NCI-H2029 treated with DMSO at 0.1 percent for 48 hours (cell line): ENCODE measurements at regions not wholly inside any gene's neighbourhood (a gene's known extent, or its start where the extent isn't known, plus 50 kb on each side); places are given as distances from the start of the nearest gene placed in this dataset.

Experiments
- DNase-seq: peaks from one replicate; lab custom pipeline; 2025; lab: John Stamatoyannopoulos, UW

DNA sequence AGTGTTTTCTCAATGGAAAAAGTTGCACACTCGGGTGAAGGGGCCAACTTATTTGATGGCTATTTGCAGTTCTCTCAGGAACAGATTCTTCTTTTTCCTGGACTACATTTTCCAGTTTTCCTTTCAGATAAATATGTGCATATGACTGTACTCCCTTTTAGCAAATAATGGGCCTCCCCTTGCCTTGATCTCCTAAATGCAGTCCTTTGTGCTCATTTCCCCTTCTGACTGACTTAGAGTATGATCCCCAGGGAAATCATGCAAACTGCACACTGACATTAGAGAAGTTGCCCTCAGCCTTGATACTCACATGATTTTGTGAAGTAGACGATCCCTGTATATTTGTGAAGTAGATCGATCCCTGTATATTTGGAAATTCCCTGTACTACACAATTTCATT, 492.9 kb upstream of the NOVA1 start:
- DNase-seq, result no peak

DNA sequence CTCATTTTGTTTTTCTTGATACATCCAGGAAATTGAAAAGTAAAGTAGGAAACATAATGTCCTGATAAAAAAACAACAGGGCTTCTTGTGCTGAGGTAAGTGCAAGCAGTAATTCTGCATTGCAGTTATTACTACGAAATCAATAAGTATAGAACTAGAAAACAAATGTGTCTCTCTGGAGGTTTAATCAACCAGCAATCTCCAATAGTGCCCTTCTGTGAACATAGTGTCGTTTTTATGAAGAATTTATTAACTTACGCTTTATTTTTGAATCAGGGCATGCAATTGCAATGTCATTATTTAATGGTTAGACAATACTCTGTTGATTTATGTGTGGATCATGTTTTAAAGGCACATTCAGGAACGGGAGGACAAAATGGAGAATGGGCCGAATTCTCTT, 494.1 kb upstream of the NOVA1 start:
- no peak for DNase-seq

DNA sequence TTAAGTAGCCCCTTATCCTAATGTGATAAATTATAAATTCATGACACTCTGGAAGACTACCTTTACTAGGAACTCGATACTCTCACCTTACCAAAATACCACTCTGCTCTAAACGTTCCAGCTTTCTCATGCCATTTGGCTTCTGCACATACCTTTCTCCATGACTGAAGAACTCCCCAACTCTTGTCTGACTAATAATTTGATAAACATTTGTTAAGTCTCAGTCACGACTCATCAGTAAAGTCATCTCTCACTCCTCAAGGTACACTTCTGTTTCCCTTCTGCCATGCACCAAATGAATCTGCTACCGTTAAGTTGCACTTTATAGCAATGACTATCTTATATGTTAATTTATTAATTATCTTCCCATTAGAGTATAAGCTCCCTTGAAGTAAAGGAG, 498.3 kb upstream of the NOVA1 start:
- no peak for DNase-seq

DNA sequence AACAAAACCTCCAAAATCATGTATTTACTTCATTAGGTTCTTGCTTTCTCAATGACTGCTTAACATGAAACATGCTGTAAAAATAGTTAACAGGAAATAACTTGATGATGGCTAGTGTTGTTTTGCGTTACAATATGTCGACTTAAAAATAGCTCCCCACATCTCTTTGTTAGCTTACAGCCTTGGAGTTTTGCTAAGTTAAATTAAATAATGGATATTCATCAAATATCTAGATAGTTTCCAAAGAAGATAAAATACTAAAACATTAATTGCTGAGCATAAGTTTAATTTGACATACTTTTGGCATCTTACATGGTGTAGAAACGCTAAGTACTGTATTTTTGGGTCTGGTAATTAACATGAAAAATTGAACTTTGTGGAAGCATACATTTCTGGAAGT, 500.6 kb upstream of the NOVA1 start:
- no peak for DNase-seq

DNA sequence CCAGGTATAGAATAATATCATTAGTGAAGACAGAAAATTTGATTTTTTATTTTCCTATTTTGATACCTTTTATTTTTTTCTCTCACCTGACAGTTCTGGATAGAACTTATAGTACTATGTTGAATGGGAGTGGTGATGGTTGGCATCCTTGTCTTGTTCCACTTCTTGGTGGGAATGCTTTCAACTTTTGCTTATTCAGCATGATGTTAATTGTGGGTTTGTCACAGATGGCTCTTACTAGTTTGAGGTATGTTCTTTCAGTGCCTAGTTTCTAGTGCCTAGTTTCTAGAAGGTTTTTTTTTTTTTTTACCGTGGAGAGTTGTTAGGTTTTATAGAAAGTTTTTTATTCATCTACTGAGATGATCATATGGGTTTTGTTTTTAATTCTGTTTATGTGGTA, 516.3 kb upstream of the NOVA1 start:
- no peak for DNase-seq

DNA sequence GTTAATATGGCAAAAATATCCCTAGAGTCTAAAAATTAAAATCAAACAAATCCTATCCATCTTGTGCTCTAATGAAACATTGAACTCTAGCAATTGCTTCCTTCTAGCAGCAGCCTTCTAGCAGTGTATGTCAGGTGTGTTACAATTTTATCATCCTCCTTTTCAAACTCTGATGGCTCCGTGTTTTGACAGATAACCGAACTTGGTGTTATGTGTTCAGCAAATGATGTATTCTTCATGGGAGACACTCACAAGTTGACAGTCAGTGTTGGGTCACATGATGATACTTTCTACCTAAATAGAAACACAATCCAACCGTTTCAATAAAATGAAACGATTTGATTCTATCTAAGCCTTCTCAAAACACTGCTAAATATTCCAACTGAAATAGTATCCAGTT, 525.3 kb upstream of the NOVA1 start:
- DNase-seq, result no peak

DNA sequence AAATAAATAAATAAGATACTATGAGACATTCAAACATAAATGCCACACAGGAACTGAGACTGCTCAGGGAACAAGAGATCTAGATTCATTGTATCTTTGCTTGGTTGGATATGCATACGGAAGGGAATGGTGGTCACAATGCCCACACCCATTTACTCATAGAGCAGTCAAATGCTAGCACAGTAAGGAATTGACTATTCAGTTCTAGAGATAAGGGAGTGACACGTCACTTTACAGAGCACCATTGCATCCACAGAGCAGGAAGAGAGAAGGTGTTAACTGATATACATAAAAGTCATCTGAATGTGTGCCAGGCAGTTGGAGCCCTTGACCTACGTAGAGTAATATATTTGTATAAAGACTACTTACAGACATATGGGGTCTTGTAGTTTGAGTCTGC, 530.0 kb upstream of the NOVA1 start:
- DNase-seq, result no peak

DNA sequence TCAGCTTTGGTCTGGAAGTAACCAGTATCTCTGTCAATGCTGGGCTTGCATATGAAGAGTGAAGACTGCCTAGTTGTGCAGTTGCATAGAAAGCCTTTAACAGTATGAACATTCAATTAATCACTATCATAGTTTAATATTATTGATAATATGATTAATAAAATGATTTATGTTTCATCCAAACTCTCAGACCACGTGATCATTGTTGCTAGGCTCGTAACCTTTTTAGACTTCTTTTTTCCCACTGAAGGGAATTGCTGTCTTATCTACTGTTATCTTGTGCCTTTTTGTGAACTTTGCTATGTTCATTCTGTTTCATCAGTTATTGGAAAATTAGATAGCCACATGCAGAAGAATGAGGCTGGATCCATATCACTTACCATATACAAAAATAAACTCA, 536.4 kb upstream of the NOVA1 start:
- DNase-seq, result no peak

DNA sequence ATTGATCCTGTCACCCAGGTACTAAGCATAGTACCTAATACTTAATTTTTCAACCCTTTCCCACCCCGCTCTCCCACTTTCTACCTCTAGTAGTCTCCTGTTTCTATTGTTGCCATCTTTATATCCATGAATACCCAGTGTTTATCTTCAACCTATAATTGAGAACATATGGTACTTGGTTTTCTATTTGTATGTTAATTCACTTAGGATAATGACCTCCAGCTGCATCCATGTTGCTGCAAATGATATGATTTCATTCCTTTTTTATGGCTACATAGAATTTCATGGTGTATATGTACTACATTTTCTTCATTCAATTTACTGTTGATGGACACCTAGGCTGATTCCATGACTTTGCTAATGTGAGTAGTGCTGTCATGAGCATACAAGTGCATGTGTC, 547.3 kb upstream of the NOVA1 start:
- no peak for DNase-seq

DNA sequence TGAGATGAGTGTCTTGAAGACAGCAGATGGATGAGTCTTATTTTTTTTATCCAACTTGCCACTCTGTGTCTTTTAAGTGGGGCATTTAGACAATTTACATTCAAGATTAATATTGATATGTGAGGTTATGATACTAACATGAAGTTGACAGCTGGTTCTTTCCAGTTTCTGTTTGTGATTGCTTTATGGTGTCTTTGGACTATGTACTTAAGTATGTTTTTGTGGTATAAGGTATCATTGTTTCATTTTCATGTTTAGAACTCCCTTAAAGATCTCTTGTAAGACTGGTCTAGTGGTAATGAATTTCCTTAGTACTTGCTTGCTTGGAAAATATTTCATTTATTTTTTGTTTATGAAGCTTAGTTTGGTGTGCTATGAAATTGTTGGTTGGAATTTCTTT, 550.3 kb upstream of the NOVA1 start:
- DNase-seq, result no peak

DNA sequence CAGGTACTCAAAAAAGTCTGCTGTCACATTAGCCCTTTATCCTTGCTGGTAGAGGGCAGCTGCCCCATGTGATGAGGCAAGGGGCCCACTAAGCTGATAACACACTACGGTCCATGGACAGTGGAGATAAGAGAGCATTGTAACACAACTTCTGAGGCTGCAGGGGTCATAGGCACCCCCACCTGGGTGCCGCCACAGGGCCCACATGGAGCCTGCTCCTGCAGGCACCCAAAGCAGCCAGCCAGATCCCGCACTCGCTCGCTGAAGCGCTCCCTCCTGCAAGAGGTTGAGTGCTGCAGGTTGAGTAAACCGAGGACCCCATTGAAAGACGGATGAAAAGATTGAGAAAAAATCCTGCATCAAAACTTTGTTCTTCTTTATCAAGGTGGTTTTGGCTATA, 566.3 kb upstream of the NOVA1 start:
- DNase-seq, result no peak

DNA sequence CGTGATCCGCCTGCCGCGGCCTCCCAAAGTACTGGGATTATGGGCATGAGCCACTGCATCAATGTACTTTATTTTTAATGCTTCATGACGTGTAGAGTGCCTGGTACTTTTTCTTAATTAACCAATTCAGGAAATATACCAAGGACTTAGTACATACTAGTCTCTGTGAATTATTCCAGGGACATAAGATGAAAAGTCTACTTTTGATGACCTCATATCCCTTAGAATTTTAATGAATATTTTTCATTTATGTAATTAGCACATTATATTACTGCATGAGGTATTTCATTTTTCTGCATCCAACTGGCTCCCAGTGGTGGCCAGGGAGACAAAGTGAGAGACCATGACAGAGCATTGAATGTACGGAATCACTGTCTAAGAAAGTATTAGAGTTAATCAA, 577.7 kb upstream of the NOVA1 start:
- no peak for DNase-seq

DNA sequence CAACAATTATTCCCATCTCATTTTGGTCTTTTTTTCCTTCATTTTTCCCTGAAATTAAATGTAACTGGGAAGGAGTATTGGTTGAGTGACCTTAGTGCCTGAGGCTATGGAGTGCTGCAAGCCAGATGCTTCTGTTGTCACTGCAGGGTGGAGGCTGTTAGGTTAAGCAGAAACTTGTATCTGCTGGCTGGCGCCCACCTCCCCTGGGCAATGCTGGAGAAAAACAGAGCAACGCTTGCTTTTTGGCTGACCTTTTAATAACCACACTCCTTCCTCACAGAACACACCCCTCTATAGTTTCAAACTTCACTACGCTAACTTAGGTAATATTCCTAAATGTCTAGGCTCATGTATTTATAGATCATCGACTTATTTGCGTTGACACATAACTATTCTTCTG, 583.5 kb upstream of the NOVA1 start:
- no peak for DNase-seq

DNA sequence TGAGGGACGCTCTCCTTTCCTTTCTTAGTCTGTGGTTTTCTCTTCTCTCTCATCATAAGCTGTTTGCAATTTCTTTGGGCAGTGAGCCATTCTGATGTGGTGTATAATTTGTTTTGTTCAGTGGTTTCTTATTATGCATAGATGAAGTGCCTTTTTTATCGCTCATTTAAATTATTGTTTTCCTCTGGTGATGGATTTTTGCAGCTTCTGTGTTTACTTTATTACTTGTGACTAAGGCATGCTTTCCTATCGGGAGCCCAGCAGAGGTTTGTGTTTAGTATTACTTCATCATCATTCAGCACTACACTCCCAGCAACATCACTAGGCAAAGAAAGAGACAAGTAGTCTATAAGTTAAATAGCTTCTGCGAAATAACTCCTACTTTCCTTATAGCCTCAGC, 586.6 kb upstream of the NOVA1 start:
- no peak for DNase-seq

DNA sequence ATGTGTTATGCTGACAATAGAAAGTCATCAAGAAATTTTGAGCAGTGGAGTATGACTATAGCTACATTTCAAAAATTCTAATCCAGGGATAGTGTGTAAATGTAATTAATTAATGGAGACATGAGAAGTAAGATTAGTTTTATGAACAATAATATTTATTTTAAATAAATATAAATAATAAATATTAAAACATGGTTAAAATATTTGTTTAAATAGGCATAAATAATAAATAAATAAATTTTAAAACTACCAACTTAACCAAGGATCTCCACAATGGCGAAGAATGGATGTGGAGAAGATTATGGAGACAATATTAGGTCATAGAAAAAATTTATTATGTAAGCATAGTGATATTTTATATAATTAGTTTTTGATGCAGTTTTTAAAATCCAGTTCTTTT, 588.2 kb upstream of the NOVA1 start:
- DNase-seq, result no peak

DNA sequence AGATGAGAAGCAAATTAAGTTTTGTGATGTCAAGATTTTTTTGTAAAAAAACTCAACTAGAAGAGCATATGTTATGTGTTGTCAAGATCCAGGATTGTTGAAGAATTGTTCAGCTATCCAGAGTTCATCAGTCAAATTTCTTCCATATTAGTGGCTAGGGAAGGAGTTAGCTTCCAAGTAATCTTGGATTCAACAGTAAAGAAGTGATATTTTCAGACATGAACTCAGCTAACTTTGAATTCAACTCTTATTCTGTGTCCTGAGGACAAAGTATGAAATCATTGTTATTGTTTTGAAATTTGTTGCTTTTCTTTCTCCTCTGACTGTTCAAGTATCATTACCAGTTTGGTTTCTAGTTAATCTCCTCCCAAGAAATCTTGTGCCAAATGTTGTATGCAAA, 589.3 kb upstream of the NOVA1 start:
- DNase-seq, result no peak

DNA sequence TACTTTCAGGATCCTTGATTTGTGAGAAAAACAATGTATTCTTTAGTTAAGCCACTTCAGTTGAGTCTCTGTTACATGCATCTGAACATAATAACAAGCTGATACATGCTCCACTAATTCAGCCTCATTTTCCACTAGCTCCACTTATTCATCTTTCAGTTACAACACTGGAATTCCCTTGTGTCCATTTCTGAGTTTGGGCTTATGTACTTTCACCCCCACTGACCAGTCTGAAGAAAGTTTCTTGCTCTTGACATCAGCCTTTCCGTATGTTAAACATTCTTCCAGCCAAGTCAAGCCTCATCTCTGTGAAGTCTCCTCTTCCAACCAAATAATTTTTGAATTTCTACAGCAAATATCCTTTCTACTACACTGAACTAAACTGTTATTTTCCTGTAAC, 592.5 kb upstream of the NOVA1 start:
- DNase-seq, result no peak

DNA sequence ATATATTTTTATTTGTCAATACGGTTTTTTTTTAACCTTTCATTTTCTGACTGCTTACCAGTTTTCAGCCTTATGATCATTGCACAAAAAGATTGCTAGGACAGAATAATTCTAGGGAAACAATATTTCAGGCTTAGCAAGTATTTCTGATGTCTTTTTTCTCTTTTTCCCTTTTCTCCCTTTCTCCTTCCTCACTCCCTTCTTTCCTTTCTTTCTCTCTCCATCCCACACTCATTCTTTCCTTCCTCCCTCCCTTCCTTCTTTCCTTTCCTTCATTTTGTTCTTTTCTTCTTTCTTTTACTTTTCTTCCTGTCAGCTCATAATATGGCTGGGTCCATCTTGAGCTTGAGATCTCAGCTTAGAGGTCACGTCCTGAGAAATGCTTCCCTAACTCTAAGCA, 601.4 kb upstream of the NOVA1 start:
- no peak for DNase-seq

DNA sequence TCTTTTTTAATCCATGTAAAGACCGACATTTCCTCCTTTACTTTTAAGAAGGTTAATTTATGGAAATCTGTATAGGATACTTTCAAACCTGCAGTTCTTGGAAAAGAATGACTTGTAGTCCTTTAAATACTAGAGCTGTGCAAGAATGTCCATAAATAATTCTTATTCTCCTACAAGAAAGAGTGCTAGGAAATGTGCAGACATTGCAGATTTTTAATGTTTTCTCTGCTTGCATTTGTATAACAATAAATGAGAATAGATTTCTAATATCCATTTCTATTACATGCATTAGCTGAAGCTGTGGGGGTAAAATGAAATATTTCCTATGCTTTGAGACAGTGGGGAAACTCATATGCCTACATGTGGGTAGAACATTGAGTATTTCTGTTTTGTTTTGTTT, 607.2 kb upstream of the NOVA1 start:
- no peak for DNase-seq

DNA sequence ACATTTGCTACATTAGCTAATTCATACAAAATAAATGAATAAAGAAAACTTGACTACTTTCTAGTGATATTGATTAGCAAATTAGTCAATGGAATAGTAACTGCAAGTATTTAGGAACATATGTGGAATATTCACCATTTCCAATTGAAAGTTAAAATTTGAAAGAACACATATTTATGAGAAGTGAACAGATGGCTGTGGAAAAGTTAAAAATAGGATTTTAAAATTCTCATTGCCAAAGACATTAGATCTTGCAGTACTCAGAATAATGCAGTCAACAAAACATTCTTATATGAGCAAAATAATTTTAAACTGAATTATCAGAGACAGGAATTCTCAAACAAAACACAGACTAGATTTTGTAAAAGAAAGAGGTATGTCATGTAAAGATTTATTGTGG, 613.9 kb upstream of the NOVA1 start:
- no peak for DNase-seq

DNA sequence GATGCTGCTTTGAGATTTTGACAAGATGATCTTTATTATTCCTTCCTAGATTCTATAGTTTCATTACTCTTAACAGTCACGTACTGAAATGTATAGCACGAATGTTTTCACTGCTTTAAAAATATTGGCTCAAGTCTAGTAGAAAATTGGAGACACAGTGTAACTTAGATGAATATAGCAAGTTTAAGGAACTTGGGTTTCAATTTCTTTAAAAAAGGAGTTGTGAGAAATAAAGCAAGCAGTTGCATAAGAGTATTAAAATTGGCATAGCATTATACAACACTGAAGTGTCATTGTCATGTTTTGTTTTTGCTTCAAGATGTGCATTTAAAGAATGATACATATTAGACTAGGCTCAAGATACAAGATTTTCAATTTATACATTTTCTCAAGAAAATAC, 624.8 kb upstream of the NOVA1 start:
- no peak for DNase-seq

DNA sequence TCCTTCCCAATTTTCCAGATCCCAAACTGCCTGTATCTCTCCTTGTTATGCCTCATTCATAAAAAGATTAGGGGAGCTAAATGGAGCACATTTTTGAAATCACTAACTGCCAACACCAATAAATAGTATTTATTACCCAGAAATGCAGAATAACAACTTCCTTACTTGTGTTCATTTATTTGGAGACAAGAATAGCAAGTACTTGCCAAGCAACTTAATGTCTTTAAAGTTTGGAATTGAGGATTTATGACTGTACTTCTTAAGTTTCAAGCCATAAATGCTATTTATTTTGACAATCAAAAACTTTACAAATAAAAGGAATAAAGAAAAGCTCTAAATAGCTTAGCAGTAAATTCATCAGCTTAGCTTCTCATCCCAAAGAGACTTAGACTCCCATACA, 626.1 kb upstream of the NOVA1 start:
- no peak for DNase-seq

DNA sequence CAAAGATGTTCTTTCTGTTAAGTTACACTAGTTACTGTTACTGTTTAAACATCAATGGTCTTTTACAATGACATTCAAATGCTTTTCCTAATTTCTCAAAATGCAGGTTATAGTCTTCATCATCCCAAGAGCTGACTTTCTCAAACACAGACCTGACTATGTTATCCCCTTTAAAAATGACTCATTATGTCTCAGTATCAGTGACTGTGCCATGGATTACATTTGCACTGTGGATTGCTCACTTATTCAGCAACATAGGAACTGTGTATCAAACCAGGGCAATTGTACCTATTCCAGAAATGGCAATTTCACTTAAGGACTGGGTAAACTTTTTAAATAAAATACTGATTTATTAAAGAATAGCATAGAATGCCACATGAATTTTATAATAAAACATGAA, 630.2 kb upstream of the NOVA1 start:
- no peak for DNase-seq

DNA sequence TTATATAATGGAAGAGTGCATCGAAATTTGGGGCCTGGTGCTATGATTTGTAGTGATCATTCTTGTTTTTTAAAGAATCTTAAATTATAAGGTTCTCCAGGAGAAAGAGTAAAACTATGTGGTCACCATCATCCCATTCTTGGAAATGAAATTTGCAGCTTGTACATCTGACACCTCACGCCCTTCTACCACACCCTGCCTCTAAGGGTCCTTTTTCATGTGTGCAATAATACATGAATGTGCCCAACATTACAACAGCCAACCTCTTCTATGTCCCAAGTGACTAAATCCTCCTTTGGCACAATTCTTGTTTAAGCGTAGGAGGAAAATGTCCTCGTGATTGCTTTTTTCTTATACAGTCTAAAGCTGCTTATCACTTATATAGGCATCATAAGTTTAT, 636.5 kb upstream of the NOVA1 start:
- no peak for DNase-seq

DNA sequence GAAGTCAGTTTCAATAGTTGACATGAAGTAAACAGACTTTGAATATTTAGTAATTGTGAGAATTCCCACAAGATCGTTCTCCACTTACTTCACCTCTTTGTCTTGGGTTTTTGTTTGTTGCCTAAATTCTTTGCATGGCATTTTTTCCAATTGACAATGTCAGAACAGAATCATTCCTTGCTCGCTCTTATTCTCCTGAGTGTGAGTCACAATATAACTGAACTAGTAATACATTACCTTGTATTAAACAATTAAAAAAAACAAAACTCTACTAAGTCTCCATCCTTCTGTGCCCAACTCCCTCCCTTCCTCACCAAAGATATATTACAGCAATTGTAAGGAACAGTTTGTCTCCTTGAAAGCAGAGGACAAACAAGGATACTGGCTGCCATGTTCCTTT, 638.8 kb upstream of the NOVA1 start:
- no peak for DNase-seq

DNA sequence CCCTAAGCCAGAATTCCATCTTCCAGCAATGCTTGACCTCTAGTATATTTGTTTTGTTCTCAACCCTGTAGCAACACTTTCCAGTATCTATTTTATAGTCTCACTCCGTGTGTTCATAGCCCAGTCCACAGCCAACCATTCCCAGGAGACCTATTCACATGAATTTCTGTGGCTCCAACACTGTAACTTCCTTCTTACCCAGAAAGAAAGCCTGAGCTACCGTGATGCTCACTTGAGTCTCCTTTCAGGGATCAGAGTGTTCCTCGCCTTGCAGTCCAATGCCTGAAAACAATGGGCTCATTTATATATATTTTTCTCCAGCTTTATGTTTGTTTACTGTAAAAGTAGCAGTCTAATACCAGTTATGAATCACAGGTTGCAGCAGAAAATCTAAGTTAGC, 645.0 kb upstream of the NOVA1 start:
- no peak for DNase-seq
